Mesothelial cell of epicardium (in vitro differentiated cells): ENCODE measurements at regions not wholly inside any gene's neighbourhood (a gene's known extent, or its start where the extent isn't known, plus 50 kb on each side); places are given as distances from the start of the nearest gene placed in this dataset.

ENCODE experiments used
- DNase-seq, 2 experiments: peaks; one replicate each; pipeline ENCODE4 v3.0.0; 2021; ENCODE audit warnings: low spot score in 2 of 2; ENCODE audit not compliant: unreplicated experiment in 2 of 2
- H3K27ac Mint-ChIP-seq: 2 replicates; pipeline ENCODE4 v1.8.0; 2021; ENCODE audit warnings: mixed read lengths
- H3K27me3 Mint-ChIP-seq: 2 replicates; pipeline ENCODE4 v1.8.0; 2021; ENCODE audit warnings: low read depth, mixed read lengths
- H3K36me3 Mint-ChIP-seq: 2 replicates; pipeline ENCODE4 v1.8.0; 2021; ENCODE audit warnings: mixed read lengths
- H3K4me1 Mint-ChIP-seq: 2 replicates; pipeline ENCODE4 v1.8.0; 2021; ENCODE audit warnings: mixed read lengths
- H3K4me3 Mint-ChIP-seq: 2 replicates; pipeline ENCODE4 v1.8.0; 2021; ENCODE audit warnings: mild to moderate bottlenecking, moderate library complexity, mixed read lengths
- H3K9me3 Mint-ChIP-seq: 2 replicates; pipeline ENCODE4 v1.8.0; 2021; ENCODE audit warnings: mixed read lengths
- TF ChIP-seq, protein P1 (sequence below): fragments of 200-600 bp; sonication (generic); IDR thresholded peaks from one replicate; pipeline ENCODE4 v1.5.0; 2021; ENCODE audit warnings: antibody characterized with exemption; ENCODE audit not compliant: unreplicated experiment

DNA sequence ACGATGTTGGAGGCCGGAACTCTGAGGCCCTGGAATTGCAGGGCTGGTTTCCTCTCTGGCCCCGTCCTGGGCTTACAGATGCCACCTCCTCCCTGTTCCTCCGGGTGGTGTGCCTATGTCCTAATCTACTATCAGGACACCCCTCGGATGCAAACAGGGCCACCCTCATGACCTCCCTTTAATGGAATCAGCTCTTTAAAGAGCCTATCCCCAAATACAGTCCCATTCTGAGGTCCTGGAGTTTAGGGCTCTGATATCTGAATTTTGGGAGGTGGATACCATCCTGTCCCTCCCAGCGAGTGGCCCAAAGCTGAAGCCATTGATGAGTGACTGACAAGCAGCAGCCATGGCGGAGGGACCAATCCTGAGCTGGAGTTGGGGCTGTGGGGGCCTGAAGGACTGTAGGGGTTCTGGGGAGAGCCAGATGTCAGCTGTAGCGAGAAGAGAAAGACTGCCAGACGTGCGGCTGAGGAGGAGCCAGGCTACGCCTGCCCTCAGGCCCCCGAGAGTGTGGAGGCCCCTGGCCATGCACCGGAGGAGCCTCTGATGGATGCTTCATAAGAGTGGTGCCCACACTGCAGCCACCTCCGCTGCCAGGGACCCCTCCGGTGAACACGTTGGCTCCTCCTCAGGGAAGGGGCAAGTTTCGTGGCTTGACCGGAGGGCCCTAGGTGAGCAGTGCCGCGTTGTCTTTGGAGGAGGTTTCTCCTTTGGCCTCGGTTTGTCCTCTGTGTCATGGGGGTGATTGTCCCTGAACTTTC is 100.2 kb downstream of the KIF26A start:
- no peaks in the 10 kb centered on the region for H3K4me1 Mint-ChIP-seq
- peaks cover 28% of the 10 kb centered on the region for H3K9me3 Mint-ChIP-seq
- H3K4me3 Mint-ChIP-seq: no peak overlapping the region
- no peak overlapping the region for H3K27ac Mint-ChIP-seq
- no peak for DNase-seq
- H3K27me3 Mint-ChIP-seq: peaks cover 4% of the 10 kb centered on the region
- H3K36me3 Mint-ChIP-seq: peaks cover 3% of the 10 kb centered on the region
- TF ChIP-seq, protein P1, sequence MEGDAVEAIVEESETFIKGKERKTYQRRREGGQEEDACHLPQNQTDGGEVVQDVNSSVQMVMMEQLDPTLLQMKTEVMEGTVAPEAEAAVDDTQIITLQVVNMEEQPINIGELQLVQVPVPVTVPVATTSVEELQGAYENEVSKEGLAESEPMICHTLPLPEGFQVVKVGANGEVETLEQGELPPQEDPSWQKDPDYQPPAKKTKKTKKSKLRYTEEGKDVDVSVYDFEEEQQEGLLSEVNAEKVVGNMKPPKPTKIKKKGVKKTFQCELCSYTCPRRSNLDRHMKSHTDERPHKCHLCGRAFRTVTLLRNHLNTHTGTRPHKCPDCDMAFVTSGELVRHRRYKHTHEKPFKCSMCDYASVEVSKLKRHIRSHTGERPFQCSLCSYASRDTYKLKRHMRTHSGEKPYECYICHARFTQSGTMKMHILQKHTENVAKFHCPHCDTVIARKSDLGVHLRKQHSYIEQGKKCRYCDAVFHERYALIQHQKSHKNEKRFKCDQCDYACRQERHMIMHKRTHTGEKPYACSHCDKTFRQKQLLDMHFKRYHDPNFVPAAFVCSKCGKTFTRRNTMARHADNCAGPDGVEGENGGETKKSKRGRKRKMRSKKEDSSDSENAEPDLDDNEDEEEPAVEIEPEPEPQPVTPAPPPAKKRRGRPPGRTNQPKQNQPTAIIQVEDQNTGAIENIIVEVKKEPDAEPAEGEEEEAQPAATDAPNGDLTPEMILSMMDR: no peak

DNA sequence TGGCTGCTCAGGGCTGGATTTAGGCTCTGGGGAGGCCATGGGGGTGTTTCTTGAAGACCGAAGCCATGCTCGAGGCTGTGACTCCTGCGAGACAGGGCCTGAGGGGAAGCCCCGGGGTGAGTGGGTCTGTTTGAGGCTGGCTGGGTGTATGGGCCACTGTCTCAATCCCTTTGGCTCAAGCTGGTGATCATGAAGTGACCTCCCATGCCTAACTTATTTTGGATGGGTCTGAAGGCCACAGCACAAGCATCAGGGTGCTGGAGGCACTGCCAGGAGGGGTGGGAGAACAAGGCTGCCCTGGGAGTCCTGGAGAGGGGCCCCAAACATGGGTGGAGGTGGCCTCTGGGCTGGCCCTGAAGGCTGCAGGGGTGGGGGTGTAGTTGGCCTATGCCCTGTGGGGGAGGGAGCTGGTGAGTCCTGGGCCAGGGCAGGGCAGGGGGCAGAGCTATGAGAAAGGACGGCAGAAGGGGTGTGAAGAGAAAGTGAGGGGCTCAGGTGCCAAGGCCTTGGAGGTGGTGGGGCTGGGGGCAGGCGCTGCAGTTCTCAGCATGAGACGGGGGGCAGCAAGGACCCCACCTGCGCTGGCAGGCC is 100.9 kb downstream of the KIF26A start:
- DNase-seq: no peak
- Mint-ChIP-seq H3K36me3 (peaks cover 3% of the 10 kb centered on the region), H3K27ac (no peak overlapping the region)

DNA sequence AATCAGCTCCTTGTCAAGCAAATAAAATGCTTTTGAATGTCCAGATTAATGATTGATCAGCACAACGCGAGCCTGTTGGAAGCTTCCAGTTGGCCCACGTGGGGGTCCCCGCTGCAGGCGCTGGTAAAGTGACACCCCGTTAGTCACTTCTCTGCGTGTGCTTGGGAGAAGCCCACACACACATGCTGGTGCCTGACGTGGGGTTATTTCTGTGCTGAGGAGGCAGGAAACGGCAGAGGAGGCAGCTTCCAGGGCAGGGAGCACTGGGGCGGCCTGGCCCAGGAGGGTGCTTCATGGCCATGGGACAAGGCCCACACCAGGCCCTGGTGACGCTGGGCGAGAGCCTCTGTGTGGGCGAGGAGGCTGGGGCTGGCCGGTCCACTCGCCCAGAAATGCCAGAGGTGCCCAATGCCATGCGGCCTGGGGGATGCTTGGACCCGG is 101.5 kb downstream of the KIF26A start:
- TF ChIP-seq, protein P1: no peak
- H3K27ac Mint-ChIP-seq: no peak overlapping the region

More for the DNA sequence above, 100.9 kb downstream of the KIF26A start:
- Mint-ChIP-seq H3K4me3 (no peak overlapping the region), H3K9me3 (peaks cover 28% of the 10 kb centered on the region), H3K27me3 (peaks cover 4% of the 10 kb centered on the region), H3K4me1 (no peaks in the 10 kb centered on the region)
- TF ChIP-seq, protein P1: no peak

DNA sequence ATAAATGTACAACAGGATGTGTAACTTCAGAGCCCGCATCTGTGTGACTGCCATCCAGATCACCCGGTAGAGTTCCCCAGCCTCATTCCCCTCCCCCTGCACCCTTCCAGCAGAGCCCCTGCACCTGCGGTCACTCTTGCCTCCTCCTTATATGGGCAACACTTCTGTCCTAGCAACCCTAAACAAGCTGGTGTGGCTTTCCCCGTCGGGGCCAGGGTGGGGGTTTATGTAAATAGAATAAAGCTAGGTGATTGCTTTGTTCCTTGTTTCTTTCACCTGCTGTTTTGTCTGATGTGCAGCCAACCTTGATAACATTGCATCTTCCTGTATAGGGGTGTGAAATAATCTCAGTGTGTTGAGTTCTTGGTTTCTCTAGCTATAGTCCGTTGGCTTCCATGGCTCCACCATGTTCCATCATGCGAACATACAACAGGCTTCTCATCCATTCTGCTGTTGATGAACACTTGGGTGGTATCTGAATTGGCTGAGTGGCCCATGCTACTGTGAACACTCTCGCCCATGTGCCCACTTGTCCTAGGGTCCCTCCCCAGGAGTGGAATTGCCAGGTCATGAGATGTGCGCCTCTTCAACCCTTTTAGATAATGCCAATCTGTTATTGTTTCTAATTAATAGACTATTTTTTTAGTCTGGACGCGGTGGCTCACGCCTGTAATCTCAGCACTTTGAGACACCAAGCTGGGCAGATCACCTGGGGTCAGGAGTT is 102.2 kb downstream of the KIF26A start:
- Mint-ChIP-seq H3K4me3 (no peak overlapping the region), H3K36me3 (peaks cover 3% of the 10 kb centered on the region), H3K9me3 (peaks cover 25% of the 10 kb centered on the region), H3K27me3 (peaks cover 4% of the 10 kb centered on the region), H3K4me1 (no peaks in the 10 kb centered on the region), H3K27ac (no peak overlapping the region)
- TF ChIP-seq, protein P1: no peak
- no peak for DNase-seq

More for the DNA sequence above, 101.5 kb downstream of the KIF26A start:
- H3K4me3 Mint-ChIP-seq: no peak overlapping the region
- H3K27me3 Mint-ChIP-seq: peaks cover 4% of the 10 kb centered on the region
- H3K9me3 Mint-ChIP-seq: peaks cover 28% of the 10 kb centered on the region
- no peaks in the 10 kb centered on the region for H3K4me1 Mint-ChIP-seq
- peaks cover 3% of the 10 kb centered on the region for H3K36me3 Mint-ChIP-seq
- DNase-seq: no peak

DNA sequence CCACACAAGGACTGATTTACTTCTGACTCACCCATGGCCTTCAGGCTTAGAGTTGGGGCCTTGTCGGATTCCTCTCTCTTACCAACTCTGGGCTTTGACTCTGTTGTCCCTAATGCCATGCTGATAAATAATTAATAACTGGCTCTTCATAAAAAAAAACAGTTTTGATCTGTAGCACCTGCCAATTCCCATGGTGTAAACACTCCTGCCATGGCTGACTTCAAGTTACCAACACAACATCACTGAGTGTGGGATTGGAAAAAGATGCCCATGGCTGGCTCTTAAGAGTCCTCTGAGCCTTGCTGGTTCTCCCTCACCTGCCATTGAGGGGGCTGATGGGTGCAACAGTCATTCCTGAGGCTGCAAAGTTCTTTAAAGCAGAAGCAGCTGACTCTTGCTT is 104.8 kb downstream of the KIF26A start:
- no peaks in the 10 kb centered on the region for H3K36me3 Mint-ChIP-seq
- DNase-seq: no peak
- peaks cover 4% of the 10 kb centered on the region for H3K9me3 Mint-ChIP-seq

More for the DNA sequence above, 104.8 kb downstream of the KIF26A start:
- no peaks in the 10 kb centered on the region for H3K4me1 Mint-ChIP-seq
- peaks cover 4% of the 10 kb centered on the region for H3K27me3 Mint-ChIP-seq
- no peak overlapping the region for H3K4me3 Mint-ChIP-seq
- TF ChIP-seq, protein P1: no peak
- H3K27ac Mint-ChIP-seq: no peak overlapping the region
